SK-N-SH (cell line): ENCODE measurements at regions not wholly inside any gene's neighbourhood (a gene's known extent, or its start where the extent isn't known, plus 50 kb on each side); places are given as distances from the start of the nearest gene placed in this dataset.

Source experiments
- CTCF ChIP-seq: fragments of 200-600 bp; sonication (generic); IDR thresholded peaks from 2 replicates; pipeline ENCODE4 v1.6.1; 2017; ENCODE audit warnings: antibody characterized with exemption, mild to moderate bottlenecking, moderate library complexity
- EP300 ChIP-seq, 2 experiments: IDR thresholded peaks; 2 replicates each; pipeline versions ENCODE4 v1.4.0 to v1.6.1; 2012; ENCODE audit warnings: borderline replicate concordance in 1 of 2, low read depth in 1 of 2, low read length in 1 of 2
- EZH2phosphoT487 ChIP-seq: fragments of 200-600 bp; sonication (generic); IDR thresholded peaks from 2 replicates; pipeline ENCODE4 v1.6.1; 2017; ENCODE audit warnings: low read depth, mixed run types, mild to moderate bottlenecking, antibody characterized with exemption, moderate library complexity, borderline replicate concordance
- FOXJ3 ChIP-seq: sonication (generic); formaldehyde crosslinking; IDR thresholded peaks from 2 replicates; pipeline ENCODE4 v1.5.1; 2020; ENCODE audit warnings: mild to moderate bottlenecking, missing genetic modification reagents
- POLR2AphosphoS5 ChIP-seq: IDR thresholded peaks from 2 replicates; pipeline ENCODE4 v1.6.1; 2012; ENCODE audit warnings: low read depth, low read length
- RFX5 ChIP-seq: IDR thresholded peaks from 2 replicates; pipeline ENCODE4 v1.6.1; 2012; ENCODE audit warnings: mild to moderate bottlenecking, improper control_type of control experiment, low read length
- SMC3 ChIP-seq: IDR thresholded peaks from 2 replicates; pipeline ENCODE4 v1.6.1; 2012; ENCODE audit warnings: low read depth, low read length, improper control_type of control experiment
- TAF1 ChIP-seq: IDR thresholded peaks from 2 replicates; pipeline ENCODE4 v1.6.1; 2012; ENCODE audit warnings: low read depth, mild to moderate bottlenecking, low read length, moderate library complexity, borderline replicate concordance
- USF1 ChIP-seq: IDR thresholded peaks from 2 replicates; pipeline ENCODE4 v1.4.0; 2012; ENCODE audit warnings: low read depth, borderline replicate concordance
- TF ChIP-seq, protein P1 (sequence below): IDR thresholded peaks from 2 replicates; pipeline ENCODE4 v1.6.1; 2012; ENCODE audit warnings: mild to moderate bottlenecking, low read depth, low read length, moderate library complexity
- TF ChIP-seq, protein P2 (sequence below): IDR thresholded peaks from 2 replicates; pipeline ENCODE4 v1.4.0; 2012; ENCODE audit warnings: low read depth

DNA sequence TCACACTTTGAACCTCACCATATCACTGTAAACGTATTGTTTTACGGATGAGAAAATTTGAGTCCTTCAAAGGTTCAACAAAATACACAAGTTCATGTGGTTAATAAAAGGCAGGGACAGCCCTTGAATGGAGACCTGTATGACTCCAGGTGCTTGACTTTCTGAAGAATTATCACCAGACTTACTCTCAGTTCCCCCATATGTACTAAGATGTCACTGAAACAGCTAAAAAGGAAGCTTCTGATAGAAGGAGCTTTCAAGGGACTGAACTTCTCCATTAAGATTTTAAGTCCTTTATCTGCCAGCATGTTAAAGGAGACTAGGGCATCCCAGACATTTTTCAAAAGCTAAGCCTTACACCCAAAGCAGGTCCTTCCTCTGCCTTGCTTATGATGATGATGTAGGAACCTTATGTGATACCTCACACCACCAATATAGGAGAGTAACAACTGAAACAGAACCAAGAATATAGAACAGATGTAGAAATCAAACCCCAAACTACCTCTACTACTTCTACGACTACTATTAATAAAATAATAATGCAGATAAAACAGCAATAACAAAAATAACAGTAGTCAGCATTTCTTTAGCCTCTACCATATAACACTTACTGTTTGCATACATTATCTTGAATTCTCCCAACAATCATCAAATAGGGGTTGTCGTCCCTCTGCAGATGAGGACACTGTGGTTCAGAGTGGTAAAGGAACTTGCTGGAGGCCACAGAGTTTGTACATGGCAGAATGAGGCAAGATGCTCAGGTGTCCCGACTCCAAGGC, 273.9 kb downstream of the ELAVL2 start:
- TF ChIP-seq, protein P1, sequence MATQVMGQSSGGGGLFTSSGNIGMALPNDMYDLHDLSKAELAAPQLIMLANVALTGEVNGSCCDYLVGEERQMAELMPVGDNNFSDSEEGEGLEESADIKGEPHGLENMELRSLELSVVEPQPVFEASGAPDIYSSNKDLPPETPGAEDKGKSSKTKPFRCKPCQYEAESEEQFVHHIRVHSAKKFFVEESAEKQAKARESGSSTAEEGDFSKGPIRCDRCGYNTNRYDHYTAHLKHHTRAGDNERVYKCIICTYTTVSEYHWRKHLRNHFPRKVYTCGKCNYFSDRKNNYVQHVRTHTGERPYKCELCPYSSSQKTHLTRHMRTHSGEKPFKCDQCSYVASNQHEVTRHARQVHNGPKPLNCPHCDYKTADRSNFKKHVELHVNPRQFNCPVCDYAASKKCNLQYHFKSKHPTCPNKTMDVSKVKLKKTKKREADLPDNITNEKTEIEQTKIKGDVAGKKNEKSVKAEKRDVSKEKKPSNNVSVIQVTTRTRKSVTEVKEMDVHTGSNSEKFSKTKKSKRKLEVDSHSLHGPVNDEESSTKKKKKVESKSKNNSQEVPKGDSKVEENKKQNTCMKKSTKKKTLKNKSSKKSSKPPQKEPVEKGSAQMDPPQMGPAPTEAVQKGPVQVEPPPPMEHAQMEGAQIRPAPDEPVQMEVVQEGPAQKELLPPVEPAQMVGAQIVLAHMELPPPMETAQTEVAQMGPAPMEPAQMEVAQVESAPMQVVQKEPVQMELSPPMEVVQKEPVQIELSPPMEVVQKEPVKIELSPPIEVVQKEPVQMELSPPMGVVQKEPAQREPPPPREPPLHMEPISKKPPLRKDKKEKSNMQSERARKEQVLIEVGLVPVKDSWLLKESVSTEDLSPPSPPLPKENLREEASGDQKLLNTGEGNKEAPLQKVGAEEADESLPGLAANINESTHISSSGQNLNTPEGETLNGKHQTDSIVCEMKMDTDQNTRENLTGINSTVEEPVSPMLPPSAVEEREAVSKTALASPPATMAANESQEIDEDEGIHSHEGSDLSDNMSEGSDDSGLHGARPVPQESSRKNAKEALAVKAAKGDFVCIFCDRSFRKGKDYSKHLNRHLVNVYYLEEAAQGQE: no peak
- TF ChIP-seq RFX5 (no peak), CTCF (no peak), POLR2AphosphoS5 (no peak), SMC3 (no peak), TAF1 (no peak), USF1 (no peak), EZH2phosphoT487 (no peak), EP300 (IDR thresholded peaks at IDR 0.05; ENCODE audit: borderline replicate concordance in 1 of 2, low read depth in 1 of 2, low read length in 1 of 2) (no peak), FOXJ3 (no peak)
- TF ChIP-seq, protein P2, sequence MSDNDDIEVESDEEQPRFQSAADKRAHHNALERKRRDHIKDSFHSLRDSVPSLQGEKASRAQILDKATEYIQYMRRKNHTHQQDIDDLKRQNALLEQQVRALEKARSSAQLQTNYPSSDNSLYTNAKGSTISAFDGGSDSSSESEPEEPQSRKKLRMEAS: no peak
